WTC11 (cell line): ENCODE measurements at regions not wholly inside any gene's neighbourhood (a gene's known extent, or its start where the extent isn't known, plus 50 kb on each side); places are given as distances from the start of the nearest gene placed in this dataset.
"Not testable (repeated sequence)": the region's sequence is repeated elsewhere in the genome, so short reads cannot be mapped to it uniquely, and the experiment has no call there.

ENCODE experiments used
- ATF1 ChIP-seq: sonication (generic); formaldehyde crosslinking; IDR thresholded peaks from 2 replicates; pipeline ENCODE4 v1.8.1; 2023; ENCODE audit warnings: mild to moderate bottlenecking, moderate library complexity, missing genetic modification reagents
- FOXK1 ChIP-seq: sonication (generic); formaldehyde crosslinking; IDR thresholded peaks from 2 replicates; pipeline ENCODE4 v1.8.0; 2022; ENCODE audit warnings: mild to moderate bottlenecking, moderate library complexity, missing genetic modification reagents
- JUN ChIP-seq: sonication (generic); formaldehyde crosslinking; IDR thresholded peaks from 2 replicates; pipeline ENCODE4 v1.8.0; 2023; ENCODE audit warnings: mild to moderate bottlenecking, missing genetic modification reagents
- KAT7 ChIP-seq: sonication (generic); formaldehyde crosslinking; IDR thresholded peaks from 2 replicates; pipeline ENCODE4 v1.8.1; 2023; ENCODE audit warnings: missing genetic modification reagents, mild to moderate bottlenecking, borderline replicate concordance
- STAT6 ChIP-seq: sonication (generic); formaldehyde crosslinking; conservative IDR thresholded peaks from 2 replicates; pipeline ENCODE4 v1.8.1; 2023; ENCODE audit warnings: mild to moderate bottlenecking, low read depth, missing genetic modification reagents, moderate library complexity
- ZNF232 ChIP-seq: sonication (generic); formaldehyde crosslinking; IDR thresholded peaks from 2 replicates; pipeline ENCODE4 v1.8.0; 2022; ENCODE audit warnings: mild to moderate bottlenecking, missing genetic modification reagents
- ZNF263 ChIP-seq: sonication (generic); formaldehyde crosslinking; IDR thresholded peaks from 2 replicates; pipeline ENCODE4 v1.8.1; 2022; ENCODE audit warnings: low read depth, mild to moderate bottlenecking, moderate library complexity, missing genetic modification reagents
- ZNF396 ChIP-seq: fragments of 250-450 bp; sonication (Bioruptor Pico); IDR thresholded peaks from 2 replicates; pipeline ENCODE4 v1.8.0; 2021; ENCODE audit warnings: mild to moderate bottlenecking, moderate library complexity, borderline replicate concordance
- TF ChIP-seq, protein P1 (sequence below): fragments of 200-600 bp; IDR thresholded peaks from 2 replicates; pipeline ENCODE4 v1.8.0; 2022; ENCODE audit warnings: antibody characterized with exemption
- TF ChIP-seq, protein P2 (sequence below): sonication (generic); formaldehyde crosslinking; IDR thresholded peaks from 2 replicates; pipeline ENCODE4 v1.8.0; 2022; ENCODE audit warnings: mild to moderate bottlenecking, missing genetic modification reagents
- TF ChIP-seq, protein P3 (sequence below): sonication (generic); formaldehyde crosslinking; IDR thresholded peaks from 2 replicates; pipeline ENCODE4 v1.8.1; 2023; ENCODE audit warnings: mild to moderate bottlenecking, moderate library complexity, missing genetic modification reagents
- TF ChIP-seq, protein P4 (sequence below): sonication (generic); formaldehyde crosslinking; IDR thresholded peaks from 2 replicates; pipeline ENCODE4 v1.8.1; 2023; ENCODE audit warnings: mild to moderate bottlenecking, missing genetic modification reagents, moderate library complexity
- TF ChIP-seq, protein P5 (sequence below): fragments of 250-450 bp; sonication (Bioruptor Pico); IDR thresholded peaks from 2 replicates; pipeline ENCODE4 v2.1.2; 2022; ENCODE audit warnings: mild to moderate bottlenecking, moderate library complexity

DNA sequence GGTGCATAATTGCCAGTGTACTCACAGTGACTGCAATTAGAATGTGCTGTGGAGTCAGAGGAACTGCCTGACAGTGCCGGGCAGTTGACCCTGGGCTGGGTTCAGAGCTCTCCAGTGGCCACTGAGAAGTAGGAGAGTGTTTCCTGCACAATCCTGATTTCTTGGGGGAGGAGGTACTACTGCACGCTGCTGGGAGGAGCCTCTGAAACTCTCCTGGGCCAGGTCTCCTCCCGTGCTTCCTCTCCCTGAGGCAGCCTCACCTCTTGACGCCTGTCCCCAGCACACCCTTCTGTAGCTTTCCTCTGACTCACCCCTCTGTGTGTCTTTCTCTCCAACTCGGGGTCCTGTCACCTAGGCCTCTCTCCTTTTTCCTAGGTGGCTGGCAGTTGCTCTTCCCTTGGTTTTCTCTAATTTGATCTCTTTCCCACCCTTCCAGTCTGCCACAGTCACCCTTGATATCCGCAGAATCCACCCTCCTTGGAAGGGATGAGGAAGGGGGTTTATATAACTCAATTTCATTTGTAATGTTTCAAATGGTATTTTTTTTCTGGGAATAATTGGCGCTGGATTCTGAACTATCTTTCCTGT lies 264.7 kb upstream of the PLGLB2 start:
- TF ChIP-seq, protein P1, sequence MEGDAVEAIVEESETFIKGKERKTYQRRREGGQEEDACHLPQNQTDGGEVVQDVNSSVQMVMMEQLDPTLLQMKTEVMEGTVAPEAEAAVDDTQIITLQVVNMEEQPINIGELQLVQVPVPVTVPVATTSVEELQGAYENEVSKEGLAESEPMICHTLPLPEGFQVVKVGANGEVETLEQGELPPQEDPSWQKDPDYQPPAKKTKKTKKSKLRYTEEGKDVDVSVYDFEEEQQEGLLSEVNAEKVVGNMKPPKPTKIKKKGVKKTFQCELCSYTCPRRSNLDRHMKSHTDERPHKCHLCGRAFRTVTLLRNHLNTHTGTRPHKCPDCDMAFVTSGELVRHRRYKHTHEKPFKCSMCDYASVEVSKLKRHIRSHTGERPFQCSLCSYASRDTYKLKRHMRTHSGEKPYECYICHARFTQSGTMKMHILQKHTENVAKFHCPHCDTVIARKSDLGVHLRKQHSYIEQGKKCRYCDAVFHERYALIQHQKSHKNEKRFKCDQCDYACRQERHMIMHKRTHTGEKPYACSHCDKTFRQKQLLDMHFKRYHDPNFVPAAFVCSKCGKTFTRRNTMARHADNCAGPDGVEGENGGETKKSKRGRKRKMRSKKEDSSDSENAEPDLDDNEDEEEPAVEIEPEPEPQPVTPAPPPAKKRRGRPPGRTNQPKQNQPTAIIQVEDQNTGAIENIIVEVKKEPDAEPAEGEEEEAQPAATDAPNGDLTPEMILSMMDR, result not testable (repeated sequence)
- TF ChIP-seq ZNF396 (CRISPR knock-in tag); KAT7 (CRISPR knock-in tag); STAT6 (CRISPR knock-in tag); ZNF263; FOXK1 (CRISPR knock-in tag); JUN; ATF1; ZNF232 (CRISPR knock-in tag): not testable (repeated sequence)
- TF ChIP-seq, protein P2, sequence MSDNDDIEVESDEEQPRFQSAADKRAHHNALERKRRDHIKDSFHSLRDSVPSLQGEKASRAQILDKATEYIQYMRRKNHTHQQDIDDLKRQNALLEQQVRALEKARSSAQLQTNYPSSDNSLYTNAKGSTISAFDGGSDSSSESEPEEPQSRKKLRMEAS, result not testable (repeated sequence)
- TF ChIP-seq, protein P3, sequence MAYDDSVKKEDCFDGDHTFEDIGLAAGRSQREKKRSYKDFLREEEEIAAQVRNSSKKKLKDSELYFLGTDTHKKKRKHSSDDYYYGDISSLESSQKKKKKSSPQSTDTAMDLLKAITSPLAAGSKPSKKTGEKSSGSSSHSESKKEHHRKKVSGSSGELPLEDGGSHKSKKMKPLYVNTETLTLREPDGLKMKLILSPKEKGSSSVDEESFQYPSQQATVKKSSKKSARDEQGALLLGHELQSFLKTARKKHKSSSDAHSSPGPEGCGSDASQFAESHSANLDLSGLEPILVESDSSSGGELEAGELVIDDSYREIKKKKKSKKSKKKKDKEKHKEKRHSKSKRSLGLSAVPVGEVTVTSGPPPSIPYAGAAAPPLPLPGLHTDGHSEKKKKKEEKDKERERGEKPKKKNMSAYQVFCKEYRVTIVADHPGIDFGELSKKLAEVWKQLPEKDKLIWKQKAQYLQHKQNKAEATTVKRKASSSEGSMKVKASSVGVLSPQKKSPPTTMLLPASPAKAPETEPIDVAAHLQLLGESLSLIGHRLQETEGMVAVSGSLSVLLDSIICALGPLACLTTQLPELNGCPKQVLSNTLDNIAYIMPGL (CRISPR knock-in tag), result not testable (repeated sequence)
- TF ChIP-seq, protein P4, sequence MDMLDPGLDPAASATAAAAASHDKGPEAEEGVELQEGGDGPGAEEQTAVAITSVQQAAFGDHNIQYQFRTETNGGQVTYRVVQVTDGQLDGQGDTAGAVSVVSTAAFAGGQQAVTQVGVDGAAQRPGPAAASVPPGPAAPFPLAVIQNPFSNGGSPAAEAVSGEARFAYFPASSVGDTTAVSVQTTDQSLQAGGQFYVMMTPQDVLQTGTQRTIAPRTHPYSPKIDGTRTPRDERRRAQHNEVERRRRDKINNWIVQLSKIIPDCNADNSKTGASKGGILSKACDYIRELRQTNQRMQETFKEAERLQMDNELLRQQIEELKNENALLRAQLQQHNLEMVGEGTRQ (CRISPR knock-in tag), result not testable (repeated sequence)
- TF ChIP-seq, protein P5, sequence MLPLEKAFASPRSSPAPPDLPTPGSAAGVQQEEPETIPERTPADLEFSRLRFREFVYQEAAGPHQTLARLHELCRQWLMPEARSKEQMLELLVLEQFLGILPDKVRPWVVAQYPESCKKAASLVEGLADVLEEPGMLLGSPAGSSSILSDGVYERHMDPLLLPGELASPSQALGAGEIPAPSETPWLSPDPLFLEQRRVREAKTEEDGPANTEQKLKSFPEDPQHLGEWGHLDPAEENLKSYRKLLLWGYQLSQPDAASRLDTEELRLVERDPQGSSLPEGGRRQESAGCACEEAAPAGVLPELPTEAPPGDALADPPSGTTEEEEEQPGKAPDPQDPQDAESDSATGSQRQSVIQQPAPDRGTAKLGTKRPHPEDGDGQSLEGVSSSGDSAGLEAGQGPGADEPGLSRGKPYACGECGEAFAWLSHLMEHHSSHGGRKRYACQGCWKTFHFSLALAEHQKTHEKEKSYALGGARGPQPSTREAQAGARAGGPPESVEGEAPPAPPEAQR (CRISPR knock-in tag), result not testable (repeated sequence)
